Pancreas (tissue), 10 donors: ENCODE measurements at regions not wholly inside any gene's neighbourhood (a gene's known extent, or its start where the extent isn't known, plus 50 kb on each side); places are given as distances from the start of the nearest gene placed in this dataset.

Experiments
- ATAC-seq, 4 donors: fragments of 200-7000 bp; cut with Tn5 transposase; one replicate each; pipeline versions ENCODE4 v1.8.0 to v1.9.1; 2020; ENCODE audit warnings: mild to moderate bottlenecking in 4 of 4, moderate library complexity in 4 of 4
- DNase-seq, 6 donors: peaks; one replicate each; pipeline ENCODE4 v3.0.0-alpha.2; 2020
- FAIRE-seq: peaks from 2 replicates; lab custom pipeline; 2012; peaks lifted over from hg19 to GRCh38; lab: Jason Lieb, UNC
- H3K27ac ChIP-seq, 4 donors: fragments of 200-600 bp; sonication (generic); 1 replicate in 3 of 4; 2 replicates in 1 of 4; pipeline versions ENCODE4 v1.5.0 to v1.8.0; 2020
- H3K27me3 ChIP-seq, 4 donors: fragments of 200-600 bp; one replicate each; pipeline ENCODE4 v1.8.0; 2021
- H3K36me3 ChIP-seq, 3 donors: fragments of 200-600 bp; sonication (generic) in 1 of 3; one replicate each; pipeline versions ENCODE4 v1.5.0 to v1.8.0; 2020 to 2021
- H3K4me1 ChIP-seq, 3 donors: fragments of 200-600 bp; one replicate each; pipeline ENCODE4 v1.8.0; 2021
- H3K4me3 ChIP-seq, 4 donors: fragments of 200-600 bp; sonication (generic) in 2 of 4; one replicate each; pipeline versions ENCODE4 v1.5.0 to v1.8.0; 2020 to 2021
- H3K9me3 ChIP-seq, 4 donors: fragments of 200-600 bp; one replicate each; pipeline ENCODE4 v1.8.0; 2021
- WGBS, 2 donors: extraction: QIAGEN DNeasy Blood & Tissue Kit; methylation state at CpG; one replicate each; pipeline ENCODE4 v1.1.7; 2013; 5-methylcytosine and 5-hydroxymethylcytosine counted together
- intact Hi-C, 3 donors: fragments of 100-400 bp; cut with DNase I; formaldehyde crosslinking; loops; one replicate each; pipeline versions ENCODE4 v1.11.1 to v1.14.2; 2022
- TF ChIP-seq, protein P1 (sequence below), 4 donors: fragments of 200-600 bp; sonication (generic) in 3 of 4; IDR thresholded peaks; one replicate each; pipeline versions ENCODE4 v1.5.0 to v1.8.0; 2021; ENCODE audit warnings: antibody characterized with exemption in 4 of 4
- donor health status: healthy with polysubstance abuse.
- donor health status: DM: no; HTN: no; CAD: no; lungs with moderate emphysema.
- donor health status: DM: no; HTN: no; CAD: no.
- donor health status: control.
- donor health status: control.
- donor health status: Bipolar disorder and iron deficiency.
- donor health status: DM: yes; HTN: yes; CAD: no.
- donor health status: DM: no; HTN: no; CAD: no.
- donor health status: DM: no; HTN: no; CAD: no.
- donor health status: DM: yes; HTN: yes; CAD: no.

GRCh38 chr9:89993678-89994630 lies 389.1 kb downstream of the GADD45G start:
- H3K4me3 ChIP-seq: no peak overlapping the region
- FAIRE-seq (no peak), ATAC-seq (peak; percentile 32 to 76 (median 70)), DNase-seq (peak in 3 of 6 donors; percentile 29 to 64 (median 42))
- no peaks in the 10 kb centered on the region for H3K27me3 ChIP-seq
- no peaks in the 10 kb centered on the region for H3K9me3 ChIP-seq
- 5% methylated on average over 5 of the region's 5 CpGs for WGBS, 2 donors
- H3K27ac ChIP-seq: peak overlapping the region in 3 of 4 donors; percentile 40 to 56 (median 55)
- intact Hi-C loops: loop anchor here in 1 of 3 donors (10.0 kb wide), 1 partner anchor 379 kb away; no protein-coding TSS in a partner anchor
- no peaks in the 10 kb centered on the region for H3K36me3 ChIP-seq
- peaks cover 26 to 45% (median 31%) of the 10 kb centered on the region in 3 donors for H3K4me1 ChIP-seq
- TF ChIP-seq, protein P1, sequence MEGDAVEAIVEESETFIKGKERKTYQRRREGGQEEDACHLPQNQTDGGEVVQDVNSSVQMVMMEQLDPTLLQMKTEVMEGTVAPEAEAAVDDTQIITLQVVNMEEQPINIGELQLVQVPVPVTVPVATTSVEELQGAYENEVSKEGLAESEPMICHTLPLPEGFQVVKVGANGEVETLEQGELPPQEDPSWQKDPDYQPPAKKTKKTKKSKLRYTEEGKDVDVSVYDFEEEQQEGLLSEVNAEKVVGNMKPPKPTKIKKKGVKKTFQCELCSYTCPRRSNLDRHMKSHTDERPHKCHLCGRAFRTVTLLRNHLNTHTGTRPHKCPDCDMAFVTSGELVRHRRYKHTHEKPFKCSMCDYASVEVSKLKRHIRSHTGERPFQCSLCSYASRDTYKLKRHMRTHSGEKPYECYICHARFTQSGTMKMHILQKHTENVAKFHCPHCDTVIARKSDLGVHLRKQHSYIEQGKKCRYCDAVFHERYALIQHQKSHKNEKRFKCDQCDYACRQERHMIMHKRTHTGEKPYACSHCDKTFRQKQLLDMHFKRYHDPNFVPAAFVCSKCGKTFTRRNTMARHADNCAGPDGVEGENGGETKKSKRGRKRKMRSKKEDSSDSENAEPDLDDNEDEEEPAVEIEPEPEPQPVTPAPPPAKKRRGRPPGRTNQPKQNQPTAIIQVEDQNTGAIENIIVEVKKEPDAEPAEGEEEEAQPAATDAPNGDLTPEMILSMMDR (IDR thresholded peaks at IDR 0.05): no peak

DNA sequence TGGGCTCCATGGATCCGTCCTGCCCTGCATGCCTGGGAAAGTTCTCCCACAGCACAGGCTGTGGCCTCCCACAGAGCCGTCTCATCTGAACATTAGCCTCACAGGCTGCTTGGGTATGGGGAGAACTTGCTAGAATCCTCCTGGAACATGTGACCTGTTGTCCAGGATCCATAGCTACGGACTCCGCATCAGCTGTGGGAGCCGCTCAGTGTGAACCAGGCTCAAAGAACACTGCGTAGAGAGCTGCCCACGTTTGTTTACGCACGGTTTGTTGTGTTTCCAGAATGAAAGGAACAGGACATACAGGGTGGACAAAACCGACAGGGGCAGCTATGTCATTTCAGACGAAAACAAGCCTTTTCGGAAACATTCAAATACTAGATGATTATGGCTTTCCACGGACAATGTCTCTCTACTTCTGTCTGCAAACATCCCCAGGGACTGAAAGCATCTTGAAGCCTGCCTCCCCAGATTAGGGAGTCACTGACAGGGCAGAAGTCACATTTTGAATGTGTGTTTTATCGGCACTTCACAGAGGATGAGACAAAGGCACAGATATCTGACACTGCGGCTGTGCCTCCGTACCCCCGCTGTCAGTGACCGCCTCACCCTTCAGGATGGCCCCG lies 390.3 kb downstream of the GADD45G start:
- Histone ChIP-seq H3K27ac (no peak overlapping the region), H3K4me1 (peaks cover 34 to 54% (median 40%) of the 10 kb centered on the region in 3 donors), H3K4me3 (no peak overlapping the region), H3K27me3 (no peaks in the 10 kb centered on the region), H3K36me3 (no peaks in the 10 kb centered on the region), H3K9me3 (no peaks in the 10 kb centered on the region)
- ATAC-seq: no peak
- intact Hi-C loops: loop anchor here in 1 of 3 donors (10.0 kb wide), 1 partner anchor 380 kb away; no protein-coding TSS in a partner anchor
- DNase-seq: no peak
- TF ChIP-seq, protein P1 (IDR thresholded peaks at IDR 0.05): no peak
- 82 to 85% methylated on average over 19 of the region's 19 CpGs for WGBS, 2 donors
- FAIRE-seq: no peak

- no peaks in the 10 kb centered on the region for H3K9me3 ChIP-seq
- DNase-seq: no peak
- intact Hi-C loops: loop anchor here in 1 of 3 donors (10.0 kb wide), 1 partner anchor 381 kb away; no protein-coding TSS in a partner anchor
- ATAC-seq: no peak
- no peak overlapping the region for H3K4me3 ChIP-seq
- TF ChIP-seq, protein P1 (IDR thresholded peaks at IDR 0.05): no peak
- no peak for FAIRE-seq
- H3K27ac ChIP-seq: no peak overlapping the region
- no peaks in the 10 kb centered on the region for H3K27me3 ChIP-seq
- no peaks in the 10 kb centered on the region for H3K36me3 ChIP-seq
- peaks cover 45 to 58% (median 49%) of the 10 kb centered on the region in 3 donors for H3K4me1 ChIP-seq
- WGBS, 2 donors: 90 to 92% methylated on average over 5 of the region's 5 CpGs
Observed at GRCh38 chr9:89996116-89996515, 391.3 kb downstream of the GADD45G start.

GRCh38 chr9:89996773-89997172 lies 392.0 kb downstream of the GADD45G start:
- no peaks in the 10 kb centered on the region for H3K9me3 ChIP-seq
- intact Hi-C loops: loop anchor here in 1 of 3 donors (10.0 kb wide), 1 partner anchor 382 kb away; no protein-coding TSS in a partner anchor
- FAIRE-seq (no peak), DNase-seq (no peak), ATAC-seq (no peak)
- H3K27me3 ChIP-seq: no peaks in the 10 kb centered on the region
- H3K27ac ChIP-seq: no peak overlapping the region
- TF ChIP-seq, protein P1 (IDR thresholded peaks at IDR 0.05): no peak
- H3K4me1 ChIP-seq: peaks cover 46 to 60% (median 49%) of the 10 kb centered on the region in 3 donors
- no peak overlapping the region for H3K4me3 ChIP-seq
- H3K36me3 ChIP-seq: no peaks in the 10 kb centered on the region
- 93 to 95% methylated on average over 3 of the region's 3 CpGs for WGBS, 2 donors
